GM18511 (cell line): ENCODE measurements at regions not wholly inside any gene's neighbourhood (a gene's known extent, or its start where the extent isn't known, plus 50 kb on each side); places are given as distances from the start of the nearest gene placed in this dataset.

Experiments
- ATAC-seq: cut with Tn5 transposase; IDR thresholded peaks from one replicate; pipeline ENCODE4 v1.9.1; 2021; ENCODE audit warnings: mild to moderate bottlenecking, moderate library complexity; ENCODE audit not compliant: unreplicated experiment

DNA sequence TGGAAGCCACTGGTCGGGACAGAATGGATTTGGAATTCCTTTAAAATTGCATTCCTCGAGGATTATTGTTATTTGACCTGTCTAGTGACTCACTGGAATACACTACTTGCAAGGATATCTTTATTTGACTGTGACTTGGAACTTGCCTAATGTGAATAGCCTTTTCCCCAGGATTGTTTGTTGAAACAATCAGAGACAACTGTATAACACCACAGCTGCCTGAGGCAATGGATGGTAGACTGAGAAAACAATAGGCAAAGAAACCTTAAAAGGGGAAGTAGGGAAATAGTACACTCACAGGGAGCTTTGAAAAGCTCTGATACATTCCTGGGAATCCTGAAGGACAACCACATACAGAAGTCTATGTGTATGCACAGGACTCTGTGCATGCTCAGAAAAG, 465.3 kb downstream of the BMP2 start:
- ATAC-seq, result no peak

DNA sequence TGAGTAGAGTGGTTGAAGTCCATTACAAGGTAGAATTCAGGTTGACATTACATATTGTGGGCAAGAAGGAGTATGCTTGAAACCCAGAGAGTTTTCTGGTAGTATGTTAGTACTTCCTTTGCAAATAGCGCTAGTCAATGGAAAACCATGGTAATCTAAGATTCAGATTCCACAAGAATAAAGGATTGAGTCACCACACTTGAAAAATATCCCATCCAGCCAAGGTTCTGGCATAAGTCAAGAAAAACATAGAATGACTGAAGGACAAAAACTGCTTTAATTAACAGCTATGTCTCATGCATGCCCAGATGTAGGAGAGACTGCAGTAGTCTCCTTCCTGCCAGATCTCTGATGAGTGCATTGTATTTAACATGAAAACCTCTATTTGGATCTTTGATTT, 469.8 kb downstream of the BMP2 start:
- ATAC-seq, result no peak

DNA sequence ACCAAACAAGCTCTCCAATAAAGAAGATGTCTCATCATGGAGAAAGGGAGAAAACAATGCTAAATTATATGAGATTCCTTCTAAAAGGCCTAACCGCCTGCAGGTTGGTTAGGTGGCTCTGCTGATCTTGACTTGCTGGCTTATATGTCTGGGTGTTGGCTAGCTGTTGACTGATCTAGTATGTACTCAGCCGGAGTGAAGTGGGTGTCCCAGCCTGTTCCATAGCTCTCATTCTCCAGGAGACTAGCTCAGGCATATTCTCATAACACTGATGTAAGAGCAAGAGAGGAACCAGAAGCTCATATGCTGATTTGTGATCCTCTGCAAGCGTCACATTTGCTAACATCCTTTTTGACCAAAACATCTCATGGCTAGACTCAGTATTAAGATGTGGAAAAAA, 473.0 kb downstream of the BMP2 start:
- ATAC-seq, result no peak

DNA sequence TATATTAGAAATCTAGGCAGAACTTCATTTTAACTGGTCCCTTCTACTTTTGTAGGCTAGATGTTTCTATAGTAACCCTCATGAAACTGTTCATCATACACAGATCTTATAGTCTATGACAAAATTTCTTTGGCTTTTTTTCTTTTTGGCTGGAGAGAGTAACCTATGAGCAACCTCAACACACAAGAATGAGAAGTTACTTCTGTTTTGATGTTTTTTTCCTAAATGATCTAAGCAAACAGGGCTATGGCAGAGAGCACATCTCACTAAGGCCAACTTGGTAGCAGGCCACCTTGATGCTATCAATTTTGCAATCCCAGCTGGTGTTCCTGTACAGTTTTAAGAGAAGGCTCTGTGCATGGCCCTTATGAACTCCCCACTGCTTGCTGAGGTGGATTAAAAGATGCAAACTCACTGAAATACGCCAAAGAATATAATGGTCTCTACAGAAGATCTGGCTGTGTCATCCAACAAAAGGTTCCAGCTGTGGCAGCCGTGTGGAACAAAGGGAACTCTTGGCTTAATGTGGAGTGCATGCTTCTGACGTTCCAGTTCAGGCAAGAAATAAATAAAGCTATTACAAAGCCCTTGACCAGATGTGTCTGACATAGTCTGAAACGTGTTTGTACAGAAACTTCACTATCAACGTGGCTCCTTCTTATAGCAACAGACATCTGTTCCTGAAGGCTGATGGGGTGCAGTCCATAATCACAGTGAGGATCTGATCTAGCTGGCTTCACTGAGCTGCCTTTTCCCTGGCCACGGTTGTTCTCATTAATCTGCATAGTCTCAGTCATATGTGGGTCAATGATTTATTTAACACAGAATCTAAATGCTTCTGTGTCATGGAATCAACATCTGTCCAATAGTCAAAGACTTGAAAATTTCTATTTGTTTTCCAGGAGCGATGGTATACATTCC, 481.1 kb downstream of the BMP2 start:
- no peak for ATAC-seq

DNA sequence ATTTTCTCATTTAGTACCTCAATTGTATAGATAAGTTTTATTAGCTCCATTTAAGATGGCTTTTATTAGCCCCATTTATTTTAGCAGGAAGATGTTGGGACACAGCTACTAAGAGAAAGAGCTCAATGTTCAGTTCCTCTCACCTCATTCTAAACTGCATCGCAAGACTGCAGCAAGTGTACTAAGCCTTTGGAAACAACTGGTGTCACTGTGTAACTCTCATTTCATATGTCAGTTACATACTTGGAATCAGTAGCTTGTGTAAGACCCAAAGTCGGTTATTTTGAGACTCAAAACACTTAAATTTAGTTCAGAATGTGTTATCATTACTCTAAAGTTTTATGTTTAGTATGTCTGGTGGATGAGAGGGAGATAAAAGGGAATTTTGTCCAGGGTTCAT, 482.9 kb downstream of the BMP2 start:
- no peak for ATAC-seq

DNA sequence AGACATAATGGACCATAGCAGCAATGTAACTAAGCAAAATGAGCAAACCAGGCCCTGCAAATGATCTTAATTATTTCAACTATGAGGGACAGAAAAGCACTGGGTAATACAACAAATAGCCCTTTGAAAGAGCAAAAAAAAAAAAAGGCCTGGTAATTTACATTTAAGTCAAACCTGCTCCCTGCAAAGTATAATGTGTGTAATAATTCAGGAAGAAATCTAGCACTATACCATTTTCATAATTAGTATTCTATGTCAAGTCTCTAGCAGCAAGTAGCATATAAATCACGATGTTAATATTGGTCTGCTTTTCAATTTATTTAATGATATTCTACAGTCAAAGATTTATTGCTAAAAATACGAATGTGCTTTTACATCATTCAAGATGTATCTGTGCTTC, 489.6 kb downstream of the BMP2 start:
- ATAC-seq, result no peak

DNA sequence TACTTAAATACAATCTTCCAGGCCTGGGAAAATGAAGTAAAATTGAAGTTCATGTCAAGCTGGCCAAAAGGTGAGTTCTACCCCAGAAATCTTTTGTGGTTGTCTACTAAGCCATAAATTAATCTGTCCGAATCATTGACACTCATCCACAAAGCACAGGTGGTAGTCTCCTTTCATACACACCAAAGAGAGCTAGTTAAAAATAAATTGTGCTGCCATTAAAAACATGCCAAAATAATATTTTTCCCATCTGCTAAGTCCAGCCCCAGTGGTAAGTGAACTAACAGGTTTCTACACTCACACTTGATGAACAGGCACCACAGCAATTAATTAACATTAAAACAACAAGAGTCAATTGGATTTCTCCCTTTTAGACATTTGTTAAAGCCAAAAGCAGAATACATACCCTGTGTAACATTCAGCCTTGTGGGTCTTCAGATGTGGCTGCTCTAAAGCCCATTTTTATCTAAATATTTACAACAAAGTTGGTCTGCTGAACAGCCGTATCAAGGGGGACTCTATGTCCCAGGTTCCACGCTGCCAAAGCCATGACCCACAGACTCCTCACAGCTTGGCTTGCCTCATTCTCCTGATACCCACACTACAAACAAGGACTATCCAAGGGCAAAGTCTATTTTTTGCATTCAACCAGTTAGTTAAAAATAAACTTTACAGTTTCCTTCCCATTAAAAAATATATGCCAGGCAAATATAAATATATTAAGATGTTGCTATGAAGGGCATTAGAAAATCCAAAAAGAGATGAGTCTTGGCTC, 490.4 kb downstream of the BMP2 start:
- no peak for ATAC-seq

DNA sequence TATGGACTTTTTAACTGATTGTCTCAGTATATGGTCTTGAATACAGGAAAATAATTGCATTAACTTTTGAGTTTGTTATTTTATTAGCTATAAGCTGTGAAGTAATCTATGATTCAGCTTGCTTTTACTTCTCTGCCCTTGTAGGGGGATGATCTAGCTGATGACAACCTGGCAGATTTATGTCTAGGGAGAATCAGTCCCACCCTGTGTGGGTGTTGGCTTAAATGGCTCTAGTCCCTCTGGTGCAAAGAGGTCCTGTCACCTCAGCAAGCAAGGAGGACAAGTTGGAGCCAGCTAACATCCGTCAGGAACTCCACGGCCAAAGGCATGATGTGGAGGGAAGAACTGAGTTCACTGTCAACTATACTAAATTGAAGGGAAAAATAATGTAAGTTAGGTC, 495.3 kb downstream of the BMP2 start:
- no peak for ATAC-seq

DNA sequence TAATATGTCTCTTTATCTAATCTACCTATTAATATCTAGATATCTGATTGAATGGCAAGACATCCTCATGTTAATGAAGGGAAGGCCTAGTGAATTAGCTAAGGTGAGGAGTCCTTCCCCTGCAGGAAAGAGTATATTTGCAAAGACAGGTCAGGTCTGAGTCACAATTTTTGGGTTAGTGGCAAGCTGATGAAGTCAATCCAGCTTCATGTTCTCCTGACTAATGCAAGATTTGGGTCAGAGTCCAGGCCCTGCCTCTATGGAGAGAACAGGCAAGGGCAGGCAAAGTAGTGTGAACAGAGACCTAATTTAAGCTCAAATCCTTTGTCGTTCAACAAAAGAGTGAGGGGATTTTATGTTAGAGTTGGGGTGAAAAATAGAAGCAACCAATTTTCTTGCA, 496.7 kb downstream of the BMP2 start:
- ATAC-seq, result no peak

DNA sequence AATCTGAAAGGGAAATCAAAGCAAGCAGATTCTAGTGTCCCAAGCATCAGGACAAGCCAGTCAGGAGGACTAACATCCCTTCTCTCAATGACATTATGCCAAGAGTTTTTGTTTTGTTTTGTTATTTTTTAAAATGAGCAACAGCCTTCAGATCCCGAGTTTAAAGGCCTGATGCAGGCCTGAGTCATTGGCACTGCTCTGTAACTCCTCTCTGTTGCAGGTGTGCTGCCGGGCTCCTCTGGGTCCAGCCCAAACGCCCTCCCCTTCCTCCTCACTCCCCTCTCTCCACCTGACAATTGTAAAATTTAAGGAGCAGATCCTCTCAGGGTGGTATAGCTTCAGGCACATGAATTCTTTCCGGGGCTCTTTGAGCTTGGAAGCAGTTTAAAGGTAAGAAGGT, 502.0 kb downstream of the BMP2 start:
- ATAC-seq, result no peak

DNA sequence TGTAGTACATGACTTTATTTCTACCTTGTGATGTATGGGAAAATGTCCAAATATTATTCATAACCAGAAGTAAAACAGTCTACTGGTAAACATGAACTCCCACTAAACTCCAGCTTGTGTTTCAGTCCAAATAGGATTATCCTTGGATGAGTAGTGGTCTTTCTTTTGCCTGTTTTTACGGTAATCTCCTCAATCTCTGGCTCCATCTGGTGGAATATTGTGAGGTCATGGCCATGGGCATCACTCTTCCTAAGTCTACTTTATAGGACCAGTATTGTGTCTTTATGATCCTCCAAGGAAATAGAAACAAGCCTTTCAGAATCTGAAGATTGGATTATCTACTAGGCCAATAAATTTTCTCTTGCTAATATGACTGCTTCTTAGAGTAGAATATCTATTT, 505.0 kb downstream of the BMP2 start:
- ATAC-seq, result no peak

DNA sequence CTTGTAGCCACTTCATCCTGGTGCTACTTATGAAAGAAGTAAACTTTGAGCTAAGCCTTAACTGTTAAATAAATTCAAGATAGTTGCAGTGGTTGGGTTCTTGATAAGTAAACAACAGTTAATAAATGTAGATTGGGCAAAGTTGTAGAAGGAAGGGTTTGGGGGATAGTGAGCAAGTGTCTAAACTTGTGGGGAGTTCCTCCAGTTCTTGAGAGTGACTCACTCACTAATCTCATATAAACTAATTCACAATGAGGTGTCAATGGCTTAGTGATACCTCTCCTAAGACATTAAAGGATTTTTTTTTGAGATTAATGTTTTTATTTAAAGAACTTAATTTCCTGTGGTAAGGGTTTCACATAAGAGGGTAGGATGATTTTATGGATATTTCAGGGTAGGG, 507.4 kb downstream of the BMP2 start:
- no peak for ATAC-seq

DNA sequence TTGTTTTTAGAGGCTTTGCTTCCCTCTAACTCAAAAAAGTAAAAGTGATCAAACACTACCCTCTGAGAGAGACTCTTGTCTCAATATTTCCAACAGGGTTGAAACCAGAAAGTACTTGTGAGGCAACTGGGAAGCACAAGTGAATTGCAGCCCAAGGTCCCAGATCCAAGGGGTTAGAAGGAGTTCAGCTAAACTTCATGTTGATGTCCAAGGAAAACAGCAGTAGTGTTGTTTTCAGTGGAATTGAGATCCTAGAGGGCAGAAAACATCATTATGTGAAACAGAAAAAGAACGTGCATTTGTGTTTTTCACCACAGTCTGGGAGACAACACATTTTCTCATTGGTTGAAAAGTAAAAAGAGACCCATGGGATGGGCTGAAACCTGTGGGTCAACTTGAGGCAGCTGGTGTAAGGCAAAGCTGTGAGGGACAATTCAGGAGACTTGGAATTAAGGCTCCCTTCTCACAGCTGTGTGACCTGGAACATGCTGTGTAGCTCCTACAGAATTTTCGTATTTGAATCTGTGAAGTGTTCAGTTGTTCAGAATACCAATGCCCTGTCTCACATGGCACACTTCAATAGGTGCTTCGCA, 508.3 kb downstream of the BMP2 start:
- no peak for ATAC-seq

DNA sequence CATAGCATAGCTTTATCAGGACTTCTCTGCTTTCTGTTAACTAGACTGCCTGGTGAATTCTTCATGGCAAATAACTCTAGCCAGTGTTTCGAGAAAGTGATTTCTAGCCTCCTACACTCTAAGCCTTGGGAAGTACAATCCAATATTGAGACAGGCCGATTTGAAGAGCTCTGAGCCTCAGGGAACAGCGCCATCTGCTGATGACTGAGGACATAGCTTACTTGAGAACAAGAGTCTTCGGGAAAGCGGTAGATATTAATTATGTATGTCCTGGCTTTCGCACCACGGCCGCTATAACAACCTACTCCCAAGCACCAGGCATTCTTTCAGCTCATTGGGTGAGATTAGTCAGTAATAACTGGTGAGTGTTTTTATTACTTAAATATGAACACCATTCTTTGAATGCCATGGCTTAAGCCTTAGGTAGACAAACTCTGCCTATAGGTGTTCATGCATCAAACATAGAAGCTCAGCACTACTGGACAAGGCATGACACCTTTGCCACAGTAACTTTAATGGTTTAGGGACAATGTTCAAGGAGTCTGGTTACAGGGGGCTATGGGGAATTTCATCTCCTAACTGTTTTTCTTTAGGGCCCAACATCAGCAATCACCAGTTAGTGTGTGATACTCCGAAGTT, 518.6 kb downstream of the BMP2 start:
- ATAC-seq, result peak; percentile 88

DNA sequence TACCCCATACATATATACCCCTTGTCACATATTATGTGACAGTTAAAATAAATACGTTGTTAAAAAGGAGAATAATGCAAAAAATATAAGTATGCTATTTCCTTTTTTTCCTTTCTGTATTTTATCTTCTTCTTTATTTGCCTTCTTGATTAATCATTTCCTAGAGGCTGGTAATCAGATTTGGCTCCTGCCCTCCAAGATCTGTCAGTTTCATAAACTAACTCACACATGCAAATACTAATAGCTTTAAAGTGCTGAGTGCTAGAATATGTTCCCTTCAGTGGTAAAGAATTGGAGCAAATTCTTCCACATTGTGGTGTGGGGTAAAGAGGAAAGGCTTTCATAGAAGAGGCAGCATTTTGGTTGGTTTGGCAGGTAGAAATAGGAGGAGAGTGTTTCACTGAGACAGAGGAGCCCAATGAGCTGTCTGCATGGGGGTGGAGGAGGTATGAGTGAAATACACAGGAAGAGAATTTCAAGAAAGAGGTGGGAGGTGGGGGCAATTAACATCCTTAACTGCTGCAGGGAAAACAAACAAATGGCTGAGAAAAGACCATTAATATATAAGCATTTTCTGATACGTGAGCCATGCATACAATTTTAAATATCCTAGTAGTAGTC, 523.9 kb downstream of the BMP2 start:
- no peak for ATAC-seq

DNA sequence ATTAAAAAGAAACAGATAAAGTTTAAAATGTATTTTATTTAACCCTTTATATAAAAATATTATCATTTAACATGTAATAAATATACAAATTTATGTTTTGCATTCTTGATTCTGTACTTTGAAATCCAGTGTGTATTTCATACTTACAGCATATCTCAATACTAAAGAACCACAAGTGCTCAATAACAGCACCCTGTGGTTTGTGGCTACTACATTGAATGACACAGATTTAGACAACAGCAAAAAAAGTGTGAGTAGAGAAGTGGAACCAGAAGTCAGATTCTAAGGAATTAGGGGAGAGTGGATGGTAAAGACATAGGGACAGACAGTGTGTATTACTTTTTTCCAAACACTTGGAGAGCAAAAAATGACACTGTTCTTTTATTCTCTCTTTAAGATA, 524.5 kb downstream of the BMP2 start:
- ATAC-seq, result no peak

DNA sequence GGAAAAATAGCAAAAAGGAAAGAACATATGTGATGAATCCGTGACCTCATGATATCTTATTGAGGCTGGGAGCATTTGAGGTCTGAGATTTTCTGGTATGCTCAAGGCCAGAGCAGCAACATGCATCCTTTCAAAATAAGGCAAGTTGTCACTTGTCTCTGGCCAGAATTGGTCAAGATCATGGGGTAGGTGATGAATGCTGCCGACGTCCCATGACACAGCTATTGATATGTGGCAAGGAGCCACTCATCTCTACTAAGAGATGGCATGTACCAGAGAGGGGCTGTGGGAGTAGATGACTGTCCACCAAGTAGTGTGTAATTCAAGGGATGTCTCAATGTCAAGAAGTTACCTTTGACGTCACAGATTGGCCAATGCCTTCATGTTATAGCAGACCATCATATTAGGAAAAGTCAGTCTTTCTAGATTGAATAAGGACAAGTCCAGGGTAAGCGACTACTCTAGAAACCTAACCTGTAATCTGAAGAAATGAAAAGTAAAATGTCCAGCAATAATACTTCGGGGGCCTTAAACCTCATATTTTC, 527.4 kb downstream of the BMP2 start:
- ATAC-seq, result no peak

DNA sequence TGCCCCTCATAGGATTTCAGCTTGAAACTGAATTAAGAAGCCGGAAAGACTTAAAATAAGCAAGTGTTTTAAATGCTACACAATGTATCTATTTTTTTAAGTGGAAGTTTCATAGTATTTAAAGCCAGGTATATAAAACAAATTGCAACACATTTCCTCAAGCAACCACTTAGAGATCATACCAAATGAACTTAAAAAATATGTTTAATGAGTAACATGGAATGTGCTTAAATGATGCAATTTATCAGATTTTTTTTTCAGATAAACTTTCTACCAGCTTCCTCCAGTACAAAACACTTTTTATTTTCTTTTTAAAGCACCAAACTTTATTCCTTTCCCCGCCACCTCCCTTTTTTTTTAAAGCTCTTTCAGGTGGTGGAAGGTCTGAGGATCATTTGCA, 534.3 kb downstream of the BMP2 start:
- ATAC-seq, result no peak

DNA sequence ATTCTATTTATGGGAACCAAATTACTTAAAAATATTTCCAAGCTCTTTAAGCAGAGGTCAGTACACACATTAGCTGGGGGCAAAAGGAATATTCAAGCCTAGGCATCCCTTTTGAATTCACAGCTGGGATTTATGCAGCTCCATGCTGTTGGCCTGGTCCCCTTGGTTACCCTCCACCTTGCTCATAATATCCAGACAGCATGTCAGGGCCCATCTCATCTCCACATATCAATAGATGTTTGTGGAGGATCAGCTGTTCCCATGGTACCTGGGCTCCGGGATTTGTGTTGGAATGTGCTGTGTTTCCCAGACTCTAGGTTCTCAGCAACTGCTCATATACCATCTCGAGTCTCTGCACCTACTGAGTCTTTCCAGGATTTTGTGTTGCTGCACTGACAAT, 534.8 kb downstream of the BMP2 start:
- ATAC-seq, result no peak

DNA sequence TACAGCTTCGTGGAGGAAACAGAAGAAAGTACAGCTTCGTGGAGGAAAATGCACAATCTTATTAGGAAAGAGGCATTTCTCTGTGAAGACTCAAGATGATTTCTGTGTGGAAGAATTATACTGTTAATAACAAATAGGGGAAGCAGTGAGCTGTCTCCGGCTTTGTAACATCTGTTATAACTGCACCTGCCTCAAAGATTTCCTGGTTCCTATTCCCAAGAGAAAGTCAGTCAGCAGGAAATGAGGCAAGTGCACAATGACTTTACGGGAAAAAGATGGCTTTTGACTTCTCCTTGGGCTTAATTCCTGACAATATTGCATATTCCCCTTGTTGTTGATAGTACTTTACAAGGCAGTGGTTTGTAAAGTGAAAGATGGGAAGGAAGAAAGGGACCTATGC, 538.5 kb downstream of the BMP2 start:
- no peak for ATAC-seq

DNA sequence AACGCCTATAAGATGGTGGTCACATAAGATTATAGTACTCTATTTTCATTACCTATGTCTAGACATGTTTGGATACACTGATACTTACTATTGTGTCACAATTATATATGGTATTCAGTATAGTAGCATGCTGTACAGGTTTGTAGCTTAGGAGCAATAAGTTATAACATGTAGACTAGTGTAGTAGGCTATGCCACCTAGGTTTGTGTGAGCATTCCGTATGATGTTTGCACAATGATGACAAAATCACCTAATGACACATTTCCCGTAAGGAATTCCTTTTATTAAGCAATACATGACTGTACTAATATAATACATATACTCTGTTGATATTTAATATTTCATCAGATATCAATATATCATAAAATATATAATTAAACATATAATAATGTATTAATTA, 540.7 kb downstream of the BMP2 start:
- no peak for ATAC-seq
